ENCODE measurements at regions not wholly inside any gene's neighbourhood (a gene's known extent, or its start where the extent isn't known, plus 50 kb on each side); places are given as distances from the start of the nearest gene placed in this dataset.

GRCh38 chr5:15238006-15238405, 262.0 kb upstream of the FBXL7 start:
- Histone ChIP-seq H2BK15ac (ENCODE audit: low read depth, low read length) (no peak overlapping the region), H4K8ac (ENCODE audit: low read depth in 2 of 2, low read length in 2 of 2) (no peak overlapping the region), H3K79me1 (ENCODE audit: low read depth in 1 of 2, low read length in 2 of 2) (no peaks in the 10 kb centered on the region), H3K9me1 (ENCODE audit: insufficient read depth, low read length) (no peaks in the 10 kb centered on the region), H3K27ac (ENCODE audit: insufficient read depth, low read length) (no peak overlapping the region), H2AK9ac (replicated peaks; ENCODE audit: low read depth, low read length, poor library complexity) (no peak overlapping the region), H3K18ac (ENCODE audit: low read depth, low read length) (no peak overlapping the region), H3K4ac (ENCODE audit: low read depth, low read length) (no peak overlapping the region), H3K36me3 (ENCODE audit: control insufficient read depth, insufficient read depth, low read length) (no peaks in the 10 kb centered on the region), H3K4me3 (ENCODE audit: insufficient read depth, low read depth, low read length) (no peak overlapping the region), H2BK5ac (ENCODE audit: low read depth, low read length, poor library complexity, severe bottlenecking) (no peak overlapping the region), H3K27me3 (ENCODE audit: control insufficient read depth, insufficient read depth, low read length) (no peaks in the 10 kb centered on the region), H2BK20ac (ENCODE audit: low read depth, low read length) (no peak overlapping the region), H3K4me2 (ENCODE audit: low read depth, low read length) (no peak overlapping the region), H2AK5ac (ENCODE audit: low read depth, low read length) (no peak overlapping the region), H3K9ac (ENCODE audit: low read depth, low read length) (no peak overlapping the region), H4K91ac (ENCODE audit: insufficient read depth, low read depth, low read length) (no peak overlapping the region), H3K56ac (ENCODE audit: extremely low read depth, insufficient read depth, low read length) (no peak overlapping the region), H3K9me3 (ENCODE audit: control insufficient read depth, insufficient read depth, low read length) (peaks cover 3% of the 10 kb centered on the region; the same call in 1 of the 2 replicates), H3K14ac (replicated peaks; ENCODE audit: low read depth, low read length) (no peak overlapping the region), H4K20me1 (ENCODE audit: insufficient read depth, low read length) (no peaks in the 10 kb centered on the region), H3K4me1 (ENCODE audit: control insufficient read depth, insufficient read depth, low read length) (0 out of 2 replicates have a peak, but pooled peaks cover 1% of the 10 kb centered on the region), H2AFZ (replicated peaks; ENCODE audit: low read length, poor library complexity) (no peak overlapping the region), H4K5ac (ENCODE audit: low read depth, low read length) (no peak overlapping the region), H3K23ac (ENCODE audit: low read depth, low read length) (no peak overlapping the region), H2BK120ac (ENCODE audit: low read depth, low read length) (no peak overlapping the region)
- ChIA-PET CTCF (interaction anchor here (0.6 kb wide), 1 partner anchor 260 kb away, joined by 5 read pairs; no protein-coding TSS in a partner anchor), POLR2A (ENCODE audit: unreplicated experiment) (no interaction called here)
- dilution Hi-C loops (cut with HindIII; ENCODE audit: low sequenced_read_pairs, unreplicated experiment), result no loop called here
- in situ Hi-C loops (cut with MboI; ENCODE audit: low sequenced_read_pairs), result no loop called here
- no TSS peak for BruUV-seq (replicated peaks)
- DNase-seq (no peak), ATAC-seq (ENCODE audit: low read depth) (no peak)
- WGBS, 2 experiments (ENCODE audit: extremely low coverage in 2 of 2, insufficient read length in 1 of 2), result 83% methylated on average over 1 of the region's 2 CpGs; no CpG with 5 or more reads in 1 of the 2 experiments
- intact Hi-C loops (cut with micrococcal nuclease), result no loop called here
- TF ChIP-seq CHD1 (IDR thresholded peaks at IDR 0.05; ENCODE audit: low read depth, low read length) (no peak), CEBPB (IDR thresholded peaks at IDR 0.05; ENCODE audit: low read depth, low read length) (no peak), MAFK (IDR thresholded peaks at IDR 0.05; ENCODE audit: low read depth, low read length) (no peak), FOS (IDR thresholded peaks at IDR 0.05; ENCODE audit: low read depth, low read length) (no peak), SMC3 (IDR thresholded peaks at IDR 0.05; ENCODE audit: low read depth, low read length) (no peak), RCOR1 (IDR thresholded peaks at IDR 0.05; ENCODE audit: insufficient replicate concordance, low read length) (no peak), ELK1 (IDR thresholded peaks at IDR 0.05; ENCODE audit: borderline replicate concordance, low read depth, low read length) (no peak), RFX5 (IDR thresholded peaks at IDR 0.05; ENCODE audit: low read depth, low read length) (no peak), MXI1 (IDR thresholded peaks at IDR 0.05; ENCODE audit: borderline replicate concordance, low read depth, low read length) (no peak), POLR2A (IDR thresholded peaks at IDR 0.05; ENCODE audit: low read depth, low read length) (no peak), BHLHE40 (IDR thresholded peaks at IDR 0.05; ENCODE audit: low read depth, low read length) (no peak), RAD21 (IDR thresholded peaks at IDR 0.05; ENCODE audit: low read length) (no peak), CTCF (conservative IDR thresholded peaks at IDR 0.05; ENCODE audit: low read depth, low read length) (no peak), USF2 (IDR thresholded peaks at IDR 0.05; ENCODE audit: low read depth, low read length) (no peak), MAZ (IDR thresholded peaks at IDR 0.05; ENCODE audit: borderline replicate concordance, low read depth, low read length) (no peak)

All from IMR-90 (cell line).